ENCODE measurements at regions not wholly inside any gene's neighbourhood (a gene's known extent, or its start where the extent isn't known, plus 50 kb on each side); places are given as distances from the start of the nearest gene placed in this dataset.

DNA sequence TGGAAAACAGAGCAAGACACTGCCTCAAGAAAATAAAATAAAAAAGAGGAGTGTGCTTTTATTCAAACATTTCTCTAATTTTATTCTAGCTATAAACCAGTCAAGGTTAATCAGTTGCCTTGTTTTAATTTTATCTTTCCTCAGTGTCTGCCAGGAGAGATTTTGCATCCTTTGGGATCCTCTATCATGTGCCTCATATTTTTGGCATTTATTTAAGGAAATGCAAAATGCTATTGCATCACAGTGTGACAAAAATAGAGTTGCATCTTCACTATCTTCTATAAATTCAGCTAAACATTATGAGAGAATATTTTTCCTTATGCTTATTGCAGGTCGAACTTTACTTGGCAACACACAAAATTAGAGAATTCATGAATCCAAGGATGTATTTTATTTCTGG is 639.0 kb upstream of the KLF12 start:
- TF ChIP-seq NFRKB (IDR thresholded peaks at IDR 0.05) (no peak), RBM22 (optimal IDR thresholded peaks at IDR 0.05; ENCODE audit: low read length) (no peak), EZH2 (conservative IDR thresholded peaks at IDR 0.05; ENCODE audit: low read depth, low read length) (no peak), ESRRA (CRISPR knock-in tag; IDR thresholded peaks at IDR 0.05; ENCODE audit: low read depth) (no peak), CBX5 (CRISPR knock-in tag; IDR thresholded peaks at IDR 0.05; ENCODE audit: borderline replicate concordance) (no peak), RAD21 (CRISPR knock-in tag; IDR thresholded peaks at IDR 0.05) (no peak), CTCF (CRISPR knock-in tag; IDR thresholded peaks at IDR 0.05) (no peak), HDAC1 (CRISPR knock-in tag; IDR thresholded peaks at IDR 0.05) (no peak), MAFG (CRISPR knock-in tag; IDR thresholded peaks at IDR 0.05) (no peak), POLR2A (IDR thresholded peaks at IDR 0.05; ENCODE audit: insufficient read depth in 1 of 2, low read depth in 2 of 2, low read length in 2 of 2) (no peak), RCOR2 (CRISPR knock-in tag; IDR thresholded peaks at IDR 0.05) (no peak), POLR2AphosphoS5 (IDR thresholded peaks at IDR 0.05; ENCODE audit: low read depth, low read length) (no peak)
- TF ChIP-seq, protein P1, sequence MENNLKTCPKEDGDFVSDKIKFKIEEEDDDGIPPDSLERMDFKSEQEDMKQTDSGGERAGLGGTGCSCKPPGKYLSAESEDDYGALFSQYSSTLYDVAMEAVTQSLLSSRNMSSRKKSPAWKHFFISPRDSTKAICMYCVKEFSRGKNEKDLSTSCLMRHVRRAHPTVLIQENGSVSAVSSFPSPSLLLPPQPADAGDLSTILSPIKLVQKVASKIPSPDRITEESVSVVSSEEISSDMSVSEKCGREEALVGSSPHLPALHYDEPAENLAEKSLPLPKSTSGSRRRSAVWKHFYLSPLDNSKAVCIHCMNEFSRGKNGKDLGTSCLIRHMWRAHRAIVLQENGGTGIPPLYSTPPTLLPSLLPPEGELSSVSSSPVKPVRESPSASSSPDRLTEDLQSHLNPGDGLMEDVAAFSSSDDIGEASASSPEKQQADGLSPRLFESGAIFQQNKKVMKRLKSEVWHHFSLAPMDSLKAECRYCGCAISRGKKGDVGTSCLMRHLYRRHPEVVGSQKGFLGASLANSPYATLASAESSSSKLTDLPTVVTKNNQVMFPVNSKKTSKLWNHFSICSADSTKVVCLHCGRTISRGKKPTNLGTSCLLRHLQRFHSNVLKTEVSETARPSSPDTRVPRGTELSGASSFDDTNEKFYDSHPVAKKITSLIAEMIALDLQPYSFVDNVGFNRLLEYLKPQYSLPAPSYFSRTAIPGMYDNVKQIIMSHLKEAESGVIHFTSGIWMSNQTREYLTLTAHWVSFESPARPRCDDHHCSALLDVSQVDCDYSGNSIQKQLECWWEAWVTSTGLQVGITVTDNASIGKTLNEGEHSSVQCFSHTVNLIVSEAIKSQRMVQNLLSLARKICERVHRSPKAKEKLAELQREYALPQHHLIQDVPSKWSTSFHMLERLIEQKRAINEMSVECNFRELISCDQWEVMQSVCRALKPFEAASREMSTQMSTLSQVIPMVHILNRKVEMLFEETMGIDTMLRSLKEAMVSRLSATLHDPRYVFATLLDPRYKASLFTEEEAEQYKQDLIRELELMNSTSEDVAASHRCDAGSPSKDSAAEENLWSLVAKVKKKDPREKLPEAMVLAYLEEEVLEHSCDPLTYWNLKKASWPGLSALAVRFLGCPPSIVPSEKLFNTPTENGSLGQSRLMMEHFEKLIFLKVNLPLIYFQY (CRISPR knock-in tag; IDR thresholded peaks at IDR 0.05; ENCODE audit: borderline replicate concordance): no peak
